Sigmoid colon (tissue), 6 donors: ENCODE measurements at regions not wholly inside any gene's neighbourhood (a gene's known extent, or its start where the extent isn't known, plus 50 kb on each side); places are given as distances from the start of the nearest gene placed in this dataset.

Experiments
- DNase-seq: peaks from one replicate; pipeline ENCODE4 v3.0.0-alpha.2; 2019
- H3K27ac ChIP-seq, 4 donors: fragments of 200-600 bp; sonication (generic); one replicate each; pipeline ENCODE4 v1.5.1; 2016 to 2019; ENCODE audit warnings: mild to moderate bottlenecking in 1 of 4
- H3K27me3 ChIP-seq, 3 donors: fragments of 200-600 bp; sonication (generic); one replicate each; pipeline ENCODE4 v1.5.1; 2019; ENCODE audit warnings: mild to moderate bottlenecking in 1 of 3
- H3K36me3 ChIP-seq, 4 donors: fragments of 200-600 bp; sonication (generic); one replicate each; pipeline ENCODE4 v1.5.1; 2016 to 2019
- H3K4me1 ChIP-seq, 4 donors: fragments of 200-600 bp; sonication (generic); one replicate each; pipeline ENCODE4 v1.5.1; 2017 to 2019
- H3K4me3 ChIP-seq, 4 donors: fragments of 200-600 bp; sonication (generic); one replicate each; pipeline ENCODE4 v1.5.1; 2017 to 2019; ENCODE audit warnings: mild to moderate bottlenecking in 2 of 4, moderate library complexity in 1 of 4
- H3K9me3 ChIP-seq, 4 donors: fragments of 200-600 bp in 3 of 4; sonication (generic) in 3 of 4; one replicate each; pipeline versions ENCODE4 v1.5.1 to v1.6.1; 2013 to 2019
- EP300 ChIP-seq, 4 donors: sonication (generic); formaldehyde crosslinking; IDR thresholded peaks; one replicate each; pipeline ENCODE4 v1.6.1; 2017; ENCODE audit warnings: antibody characterized with exemption in 4 of 4
- POLR2A ChIP-seq, 2 donors: fragments of 450-650 bp; IDR thresholded peaks; one replicate each; pipeline ENCODE4 v1.6.1; 2016; ENCODE audit warnings: antibody characterized with exemption in 2 of 2, mild to moderate bottlenecking in 2 of 2, moderate library complexity in 2 of 2
- POLR2AphosphoS5 ChIP-seq, 4 donors: sonication (generic); formaldehyde crosslinking; IDR thresholded peaks; one replicate each; pipeline ENCODE4 v1.6.1; 2017; ENCODE audit warnings: antibody characterized with exemption in 4 of 4
- WGBS, 2 donors: extraction: QIAGEN DNeasy Blood & Tissue Kit; methylation state at CpG; one replicate each; pipeline ENCODE4 v1.1.7; 2013; 5-methylcytosine and 5-hydroxymethylcytosine counted together
- intact Hi-C: fragments of 100-400 bp; cut with DNase I; formaldehyde crosslinking; loops from one replicate; pipeline ENCODE4 v1.15.1; 2023
- TF ChIP-seq, protein P1 (sequence below), 4 experiments: fragments of 450-650 bp in 3 of 4; fragments of 200-600 bp in 1 of 4; IDR thresholded peaks; one replicate each; pipeline ENCODE4 v1.5.1; 2016 to 2019; ENCODE audit warnings: antibody characterized with exemption in 4 of 4, mild to moderate bottlenecking in 3 of 4, moderate library complexity in 2 of 4
- donor health status: healthy with polysubstance abuse.
- donor health status: healthy.

DNA sequence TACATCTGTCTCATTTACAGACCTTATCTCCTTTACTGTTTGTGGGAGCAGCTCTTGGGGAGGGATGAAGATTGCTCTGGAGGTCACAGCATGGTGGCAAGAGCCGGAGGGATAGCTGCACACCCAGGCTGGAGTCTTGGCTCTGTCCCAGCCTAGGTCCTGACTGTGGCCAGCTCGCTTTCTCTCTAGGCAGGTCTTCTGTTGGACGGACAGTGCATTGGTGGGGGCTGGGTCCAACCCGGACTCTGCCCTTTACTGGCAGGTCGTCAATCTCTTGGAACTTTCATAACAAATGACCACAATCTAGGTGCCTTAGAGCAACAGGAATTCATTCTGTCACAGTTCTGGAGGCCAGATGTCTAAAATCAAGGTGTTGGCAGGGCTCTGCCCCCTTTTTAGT is 319.8 kb upstream of the C1orf174 start:
- WGBS, 2 donors, result 62 to 77% methylated on average over 5 of the region's 5 CpGs

DNA sequence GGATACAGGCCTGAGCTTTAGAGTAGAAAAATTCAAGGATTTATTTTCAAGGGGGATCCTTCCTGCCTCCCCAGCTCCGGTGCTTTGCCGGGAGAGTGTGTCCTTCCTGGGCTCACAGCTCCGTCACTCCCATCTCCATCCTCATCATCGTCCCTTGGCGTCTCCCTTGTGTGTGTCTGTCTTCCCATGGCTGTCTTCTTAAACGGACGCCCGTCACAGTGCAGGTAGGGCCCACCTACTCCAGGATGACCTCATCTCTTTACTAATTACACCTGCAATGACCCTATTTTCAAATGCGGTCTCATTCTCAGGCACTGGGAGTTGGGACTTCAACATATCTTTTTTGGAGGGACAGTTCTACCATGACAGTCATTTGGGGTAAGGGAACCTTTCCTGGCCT is 320.3 kb upstream of the C1orf174 start:
- DNase-seq, result no peak
- Histone ChIP-seq H3K27ac (no peak overlapping the region), H3K27me3 (peaks cover 0 to 10% (median 0%) of the 10 kb centered on the region in 3 donors), H3K36me3 (no peaks in the 10 kb centered on the region), H3K4me3 (no peak overlapping the region), H3K4me1 (no peaks in the 10 kb centered on the region), H3K9me3 (no peaks in the 10 kb centered on the region)
- no peak for TF ChIP-seq POLR2A (IDR thresholded peaks at IDR 0.05)
- TF ChIP-seq, protein P1, sequence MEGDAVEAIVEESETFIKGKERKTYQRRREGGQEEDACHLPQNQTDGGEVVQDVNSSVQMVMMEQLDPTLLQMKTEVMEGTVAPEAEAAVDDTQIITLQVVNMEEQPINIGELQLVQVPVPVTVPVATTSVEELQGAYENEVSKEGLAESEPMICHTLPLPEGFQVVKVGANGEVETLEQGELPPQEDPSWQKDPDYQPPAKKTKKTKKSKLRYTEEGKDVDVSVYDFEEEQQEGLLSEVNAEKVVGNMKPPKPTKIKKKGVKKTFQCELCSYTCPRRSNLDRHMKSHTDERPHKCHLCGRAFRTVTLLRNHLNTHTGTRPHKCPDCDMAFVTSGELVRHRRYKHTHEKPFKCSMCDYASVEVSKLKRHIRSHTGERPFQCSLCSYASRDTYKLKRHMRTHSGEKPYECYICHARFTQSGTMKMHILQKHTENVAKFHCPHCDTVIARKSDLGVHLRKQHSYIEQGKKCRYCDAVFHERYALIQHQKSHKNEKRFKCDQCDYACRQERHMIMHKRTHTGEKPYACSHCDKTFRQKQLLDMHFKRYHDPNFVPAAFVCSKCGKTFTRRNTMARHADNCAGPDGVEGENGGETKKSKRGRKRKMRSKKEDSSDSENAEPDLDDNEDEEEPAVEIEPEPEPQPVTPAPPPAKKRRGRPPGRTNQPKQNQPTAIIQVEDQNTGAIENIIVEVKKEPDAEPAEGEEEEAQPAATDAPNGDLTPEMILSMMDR (IDR thresholded peaks at IDR 0.05), result no peak
- no peak for TF ChIP-seq POLR2AphosphoS5 (IDR thresholded peaks at IDR 0.05)
- no peak for TF ChIP-seq EP300 (IDR thresholded peaks at IDR 0.05)
- WGBS, 2 donors, result 67 to 78% methylated on average over 9 of the region's 9 CpGs
- intact Hi-C loops, result no loop called here

More for the DNA sequence above, 319.8 kb upstream of the C1orf174 start:
- TF ChIP-seq, protein P1 (IDR thresholded peaks at IDR 0.05), result no peak
- TF ChIP-seq POLR2A (IDR thresholded peaks at IDR 0.05) (no peak), POLR2AphosphoS5 (IDR thresholded peaks at IDR 0.05) (no peak), EP300 (IDR thresholded peaks at IDR 0.05) (no peak)
- H3K27me3 ChIP-seq, result peaks cover 0 to 10% (median 0%) of the 10 kb centered on the region in 3 donors
- no peaks in the 10 kb centered on the region for H3K4me1 ChIP-seq
- no peaks in the 10 kb centered on the region for H3K9me3 ChIP-seq
- H3K27ac ChIP-seq, result no peak overlapping the region
- DNase-seq, result no peak
- intact Hi-C loops, result no loop called here
- no peak overlapping the region for H3K4me3 ChIP-seq
- H3K36me3 ChIP-seq, result no peaks in the 10 kb centered on the region

DNA sequence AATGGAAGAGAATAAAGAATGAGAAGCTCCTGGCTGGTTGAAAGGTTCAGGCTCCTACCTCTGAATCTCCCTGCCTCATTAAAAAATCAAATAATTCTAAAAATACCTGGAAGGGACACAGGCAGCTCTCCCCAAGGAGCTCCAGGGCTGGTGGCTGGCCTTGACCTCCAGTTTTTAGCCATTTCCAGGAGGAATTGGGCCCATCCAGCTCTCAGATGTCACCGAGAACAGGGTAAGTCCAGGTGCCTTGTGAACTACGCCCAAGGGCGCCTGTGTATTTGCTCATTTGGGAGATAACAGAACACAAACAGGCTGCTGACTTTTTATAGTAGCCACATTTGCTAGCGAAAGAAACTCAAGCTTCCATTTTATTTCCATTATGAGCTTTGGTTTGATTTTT is 321.0 kb upstream of the C1orf174 start:
- Histone ChIP-seq H3K4me1 (no peaks in the 10 kb centered on the region), H3K36me3 (no peaks in the 10 kb centered on the region), H3K27ac (no peak overlapping the region), H3K9me3 (no peaks in the 10 kb centered on the region), H3K4me3 (no peak overlapping the region), H3K27me3 (peaks cover 0 to 6% (median 0%) of the 10 kb centered on the region in 3 donors)
- DNase-seq, result no peak
- intact Hi-C loops, result no loop called here
- 55 to 80% methylated on average over 4 of the region's 4 CpGs for WGBS, 2 donors
- TF ChIP-seq POLR2AphosphoS5 (IDR thresholded peaks at IDR 0.05), result no peak
- TF ChIP-seq, protein P1 (IDR thresholded peaks at IDR 0.05), result no peak
- TF ChIP-seq POLR2A (IDR thresholded peaks at IDR 0.05), result no peak
- no peak for TF ChIP-seq EP300 (IDR thresholded peaks at IDR 0.05)

DNA sequence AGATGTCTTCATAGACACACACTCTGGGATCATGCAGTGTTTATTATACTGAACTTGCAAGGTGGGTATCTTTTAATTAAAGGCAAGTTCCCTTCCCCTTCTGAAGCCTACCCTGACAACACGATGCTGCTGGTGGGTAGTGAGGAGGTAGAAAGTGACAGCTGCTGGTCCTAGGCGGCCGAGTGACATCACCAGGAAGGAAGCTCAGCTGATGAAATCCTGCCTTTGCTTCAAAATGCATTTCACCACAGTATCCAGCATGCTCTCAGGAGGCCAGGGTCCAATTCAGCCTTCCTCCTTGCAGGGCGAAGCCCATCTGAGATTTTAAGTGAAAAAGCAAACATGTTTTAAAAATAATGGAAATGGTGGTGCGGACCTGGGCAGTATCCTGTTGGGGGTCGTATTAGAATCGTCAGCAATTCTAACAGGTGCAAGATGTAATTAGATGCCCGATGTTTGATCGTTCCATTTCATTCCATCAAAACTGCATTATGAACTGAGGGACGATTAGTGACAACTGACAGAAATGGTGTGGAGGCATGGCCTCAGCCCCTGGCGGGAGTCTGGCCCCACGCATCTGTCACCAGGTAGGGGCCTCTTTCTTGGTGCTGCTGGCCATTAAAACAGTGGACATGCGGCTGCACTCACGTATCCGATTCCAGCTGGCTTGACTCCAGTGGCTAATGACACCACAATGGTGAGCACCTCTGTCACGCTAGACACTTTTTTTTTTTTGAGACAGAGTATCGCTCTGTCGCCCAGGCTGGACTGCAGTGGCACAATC is 324.8 kb upstream of the C1orf174 start:
- no peaks in the 10 kb centered on the region for H3K9me3 ChIP-seq

More for the DNA sequence above, 324.8 kb upstream of the C1orf174 start:
- TF ChIP-seq, protein P1 (IDR thresholded peaks at IDR 0.05), result no peak
- TF ChIP-seq EP300 (IDR thresholded peaks at IDR 0.05), result no peak
- no peak for TF ChIP-seq POLR2AphosphoS5 (IDR thresholded peaks at IDR 0.05)
- no peak for TF ChIP-seq POLR2A (IDR thresholded peaks at IDR 0.05)
- H3K4me1 ChIP-seq, result no peaks in the 10 kb centered on the region
- no peaks in the 10 kb centered on the region for H3K36me3 ChIP-seq
- no peak for DNase-seq
- H3K27me3 ChIP-seq, result no peaks in the 10 kb centered on the region
- 81 to 84% methylated on average over 18 of the region's 18 CpGs for WGBS, 2 donors
- intact Hi-C loops, result no loop called here
- no peak overlapping the region for H3K4me3 ChIP-seq
- no peak overlapping the region for H3K27ac ChIP-seq
